AG04449 (cell line): ENCODE measurements at regions not wholly inside any gene's neighbourhood (a gene's known extent, or its start where the extent isn't known, plus 50 kb on each side); places are given as distances from the start of the nearest gene placed in this dataset.

Experiments
- CTCF ChIA-PET: fragments of 350-600 bp; formaldehyde crosslinking; extraction: SDS; loops from one replicate; lab custom pipeline; 2021; ENCODE audit warnings: antibody characterized with exemption; lab: Yijun Ruan, JAX
- POLR2A ChIA-PET: fragments of 400-600, 350-600 bp; formaldehyde crosslinking; extraction: SDS; loops from one replicate; lab custom pipeline; 2020; ENCODE audit warnings: antibody characterized with exemption, inconsistent platforms; lab: Yijun Ruan, JAX
- DNase-seq: peaks from one replicate; pipeline ENCODE4 v3.0.0-alpha.2; 2010; ENCODE audit warnings: low read depth, low spot score
- H3K4me3 ChIP-seq: 2 replicates; pipeline ENCODE4 v1.5.1; 2011; ENCODE audit warnings: low read depth, mild to moderate bottlenecking, control low read depth, low read length
- TF ChIP-seq, protein P1 (sequence below): IDR thresholded peaks from one replicate; pipeline ENCODE4 v1.5.1; 2011; ENCODE audit warnings: mild to moderate bottlenecking, moderate library complexity, low read length, control low read depth, inconsistent platforms; ENCODE audit not compliant: insufficient read depth; ENCODE audit errors: missing control alignments

GRCh38 chr14:58716706-58717105 is 78.9 kb downstream of the DACT1 start:
- POLR2A ChIA-PET: interaction anchor here (1.1 kb wide), 1 partner anchor 80 kb away, joined by 3 read pairs; no protein-coding TSS in a partner anchor

GRCh38 chr14:58717211-58717610 is 79.4 kb downstream of the DACT1 start:
- no peak overlapping the region for H3K4me3 ChIP-seq
- CTCF ChIA-PET: interaction anchor here (0.8 kb wide), 1 partner anchor 287 kb away, joined by 3 read pairs; no protein-coding TSS in a partner anchor
- no peak for DNase-seq
- POLR2A ChIA-PET: interaction anchor here (1.1 kb wide), 1 partner anchor 80 kb away, joined by 3 read pairs; no protein-coding TSS in a partner anchor
- TF ChIP-seq, protein P1, sequence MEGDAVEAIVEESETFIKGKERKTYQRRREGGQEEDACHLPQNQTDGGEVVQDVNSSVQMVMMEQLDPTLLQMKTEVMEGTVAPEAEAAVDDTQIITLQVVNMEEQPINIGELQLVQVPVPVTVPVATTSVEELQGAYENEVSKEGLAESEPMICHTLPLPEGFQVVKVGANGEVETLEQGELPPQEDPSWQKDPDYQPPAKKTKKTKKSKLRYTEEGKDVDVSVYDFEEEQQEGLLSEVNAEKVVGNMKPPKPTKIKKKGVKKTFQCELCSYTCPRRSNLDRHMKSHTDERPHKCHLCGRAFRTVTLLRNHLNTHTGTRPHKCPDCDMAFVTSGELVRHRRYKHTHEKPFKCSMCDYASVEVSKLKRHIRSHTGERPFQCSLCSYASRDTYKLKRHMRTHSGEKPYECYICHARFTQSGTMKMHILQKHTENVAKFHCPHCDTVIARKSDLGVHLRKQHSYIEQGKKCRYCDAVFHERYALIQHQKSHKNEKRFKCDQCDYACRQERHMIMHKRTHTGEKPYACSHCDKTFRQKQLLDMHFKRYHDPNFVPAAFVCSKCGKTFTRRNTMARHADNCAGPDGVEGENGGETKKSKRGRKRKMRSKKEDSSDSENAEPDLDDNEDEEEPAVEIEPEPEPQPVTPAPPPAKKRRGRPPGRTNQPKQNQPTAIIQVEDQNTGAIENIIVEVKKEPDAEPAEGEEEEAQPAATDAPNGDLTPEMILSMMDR: no peak

More at GRCh38 chr14:58716706-58717105, 78.9 kb downstream of the DACT1 start:
- TF ChIP-seq, protein P1: no peak
- no peak overlapping the region for H3K4me3 ChIP-seq
- no peak for DNase-seq
- CTCF ChIA-PET: no interaction called here

GRCh38 chr14:58717813-58718212 is 80.1 kb downstream of the DACT1 start:
- TF ChIP-seq, protein P1: no peak
- CTCF ChIA-PET: interaction anchor here (0.8 kb wide), 1 partner anchor 286 kb away, joined by 3 read pairs; no protein-coding TSS in a partner anchor
- no peak for DNase-seq
- POLR2A ChIA-PET: no interaction called here
- no peak overlapping the region for H3K4me3 ChIP-seq

GRCh38 chr14:58718226-58719205 is 80.8 kb downstream of the DACT1 start:
- TF ChIP-seq, protein P1: no peak
- no peak overlapping the region for H3K4me3 ChIP-seq
- no peak for DNase-seq
- CTCF ChIA-PET: no interaction called here
- POLR2A ChIA-PET: no interaction called here

- no peak for DNase-seq
- TF ChIP-seq, protein P1: no peak
- ChIA-PET CTCF (no interaction called here), POLR2A (no interaction called here)
- H3K4me3 ChIP-seq: no peak overlapping the region
Observed at GRCh38 chr14:58721723-58722122, 84.0 kb downstream of the DACT1 start.

- no peak overlapping the region for H3K4me3 ChIP-seq
- CTCF ChIA-PET: no interaction called here
- DNase-seq: no peak
- TF ChIP-seq, protein P1: no peak
- POLR2A ChIA-PET: no interaction called here
Observed at GRCh38 chr14:58722441-58722840, 84.7 kb downstream of the DACT1 start.
